ENCODE measurements at regions not wholly inside any gene's neighbourhood (a gene's known extent, or its start where the extent isn't known, plus 50 kb on each side); places are given as distances from the start of the nearest gene placed in this dataset.
"Not testable (repeated sequence)": the region's sequence is repeated elsewhere in the genome, so short reads cannot be mapped to it uniquely, and the experiment has no call there.

GRCh38 chr7:127473409-127473808 lies 80.9 kb upstream of the ZNF800 start:
- no peak overlapping the region for H3K4me2 ChIP-seq (ENCODE audit: insufficient read depth, low read length)
- no peaks in the 10 kb centered on the region for H3K79me2 ChIP-seq (ENCODE audit: control insufficient read depth, insufficient read depth, low read length)
- H2AFZ ChIP-seq (ENCODE audit: low read depth, low read length): no peak overlapping the region
- intact Hi-C loops (cut with micrococcal nuclease): no loop called here
- H3K27me3 ChIP-seq (ENCODE audit: control insufficient read depth in 2 of 2, insufficient read depth in 2 of 2, low read length in 2 of 2): no peaks in the 10 kb centered on the region
- DNase-seq (ENCODE audit: low read depth, low spot score) (no peak), FAIRE-seq (no peak)
- H3K9me1 ChIP-seq (replicated peaks; ENCODE audit: control insufficient read depth, extremely low read depth, insufficient read depth, low read length): no peaks in the 10 kb centered on the region
- H4K20me1 ChIP-seq (replicated peaks; ENCODE audit: control insufficient read depth, extremely low read depth, insufficient read depth, low read length): no peaks in the 10 kb centered on the region
- no peaks in the 10 kb centered on the region for H3K4me1 ChIP-seq (ENCODE audit: control insufficient read depth, extremely low read depth, insufficient read depth, low read length)
- dilution Hi-C loops (cut with MboI; ENCODE audit: extremely low pct_ligation_motif_present, low sequenced_read_pairs): no loop called here
- ChIA-PET CTCF (no interaction called here), POLR2A (no interaction called here)
- H3K27ac ChIP-seq (ENCODE audit: insufficient read depth, low read depth, low read length): no peak overlapping the region
- H3K36me3 ChIP-seq (ENCODE audit: control insufficient read depth in 2 of 2, extremely low read depth in 1 of 2, insufficient read depth in 2 of 2, low read length in 2 of 2): no peaks in the 10 kb centered on the region
- no peak overlapping the region for H3K4me3 ChIP-seq (replicated peaks in 1 of 3; ENCODE audit: insufficient read depth in 1 of 3, low read depth in 1 of 3, low read length in 3 of 3)
- no TSS peak for BruUV-seq (replicated peaks)
- no peaks in the 10 kb centered on the region for H3K9me3 ChIP-seq (replicated peaks; ENCODE audit: control insufficient read depth, insufficient read depth, low read length)
- H3K9ac ChIP-seq (replicated peaks; ENCODE audit: extremely low read depth, insufficient read depth, low read length): no peak overlapping the region
- TF ChIP-seq MAX (IDR thresholded peaks at IDR 0.05; ENCODE audit: insufficient read depth, insufficient read length): no peak
- TF ChIP-seq MYC (IDR thresholded peaks at IDR 0.05; ENCODE audit: low read depth, low read length): no peak

- Histone ChIP-seq H3K9me1 (replicated peaks; ENCODE audit: control insufficient read depth, extremely low read depth, insufficient read depth, low read length) (no peaks in the 10 kb centered on the region), H4K20me1 (replicated peaks; ENCODE audit: control insufficient read depth, extremely low read depth, insufficient read depth, low read length) (no peaks in the 10 kb centered on the region), H3K4me2 (ENCODE audit: insufficient read depth, low read length) (no peak overlapping the region), H3K4me1 (ENCODE audit: control insufficient read depth, extremely low read depth, insufficient read depth, low read length) (no peaks in the 10 kb centered on the region), H3K36me3 (ENCODE audit: control insufficient read depth in 2 of 2, extremely low read depth in 1 of 2, insufficient read depth in 2 of 2, low read length in 2 of 2) (no peaks in the 10 kb centered on the region), H3K4me3 (replicated peaks in 1 of 3; ENCODE audit: insufficient read depth in 1 of 3, low read depth in 1 of 3, low read length in 3 of 3) (no peak overlapping the region), H3K9me3 (replicated peaks; ENCODE audit: control insufficient read depth, insufficient read depth, low read length) (no peaks in the 10 kb centered on the region), H3K79me2 (ENCODE audit: control insufficient read depth, insufficient read depth, low read length) (no peaks in the 10 kb centered on the region), H2AFZ (ENCODE audit: low read depth, low read length) (no peak overlapping the region), H3K27ac (ENCODE audit: insufficient read depth, low read depth, low read length) (no peak overlapping the region), H3K27me3 (ENCODE audit: control insufficient read depth in 2 of 2, insufficient read depth in 2 of 2, low read length in 2 of 2) (no peaks in the 10 kb centered on the region), H3K9ac (replicated peaks; ENCODE audit: extremely low read depth, insufficient read depth, low read length) (no peak overlapping the region)
- BruUV-seq (replicated peaks): no TSS peak
- CTCF ChIA-PET: no interaction called here
- POLR2A ChIA-PET: no interaction called here
- TF ChIP-seq MYC (IDR thresholded peaks at IDR 0.05; ENCODE audit: low read depth, low read length) (no peak), POLR2A (IDR thresholded peaks at IDR 0.05; ENCODE audit: low read depth, low read length) (no peak), EZH2 (IDR thresholded peaks at IDR 0.05; ENCODE audit: borderline replicate concordance, low read depth, low read length, severe bottlenecking) (no peak)
- FAIRE-seq (no peak), DNase-seq (ENCODE audit: low read depth, low spot score) (no peak)
- intact Hi-C loops (cut with micrococcal nuclease) (no loop called here), dilution Hi-C loops (cut with MboI; ENCODE audit: extremely low pct_ligation_motif_present, low sequenced_read_pairs) (no loop called here)
These were observed 67.6 kb upstream of the ZNF800 start for GRCh38 chr7:127460077-127460476.

GRCh38 chr7:127451258-127451657 lies 58.8 kb upstream of the ZNF800 start:
- dilution Hi-C loops (cut with MboI; ENCODE audit: extremely low pct_ligation_motif_present, low sequenced_read_pairs): not testable (repeated sequence)

More at GRCh38 chr7:127451258-127451657, 58.8 kb upstream of the ZNF800 start:
- H3K4me1 ChIP-seq (ENCODE audit: control insufficient read depth, extremely low read depth, insufficient read depth, low read length); H2AFZ ChIP-seq (ENCODE audit: low read depth, low read length); H3K36me3 ChIP-seq (ENCODE audit: control insufficient read depth in 2 of 2, extremely low read depth in 1 of 2, insufficient read depth in 2 of 2, low read length in 2 of 2); H3K4me3 ChIP-seq (replicated peaks in 1 of 3; ENCODE audit: insufficient read depth in 1 of 3, low read depth in 1 of 3, low read length in 3 of 3); H4K20me1 ChIP-seq (replicated peaks; ENCODE audit: control insufficient read depth, extremely low read depth, insufficient read depth, low read length); H3K79me2 ChIP-seq (ENCODE audit: control insufficient read depth, insufficient read depth, low read length); FAIRE-seq; H3K27me3 ChIP-seq (ENCODE audit: control insufficient read depth in 2 of 2, insufficient read depth in 2 of 2, low read length in 2 of 2); DNase-seq (ENCODE audit: low read depth, low spot score); H3K27ac ChIP-seq (ENCODE audit: insufficient read depth, low read depth, low read length); POLR2A ChIA-PET; intact Hi-C loops (cut with micrococcal nuclease); H3K4me2 ChIP-seq (ENCODE audit: insufficient read depth, low read length); H3K9ac ChIP-seq (replicated peaks; ENCODE audit: extremely low read depth, insufficient read depth, low read length); H3K9me3 ChIP-seq (replicated peaks; ENCODE audit: control insufficient read depth, insufficient read depth, low read length); CTCF ChIA-PET; H3K9me1 ChIP-seq (replicated peaks; ENCODE audit: control insufficient read depth, extremely low read depth, insufficient read depth, low read length); BruUV-seq (replicated peaks): not testable (repeated sequence)

All from endothelial cell of umbilical vein (primary cell).